Neural cell (in vitro differentiated cells): ENCODE measurements at regions not wholly inside any gene's neighbourhood (a gene's known extent, or its start where the extent isn't known, plus 50 kb on each side); places are given as distances from the start of the nearest gene placed in this dataset.

Experiments used
- H2AFZ ChIP-seq: fragments of 200-600, 300-800 bp; sonication (generic), shearing (Covaris generic); 2 replicates; pipeline ENCODE4 v1.6.0; 2014; ENCODE audit warnings: low read depth, mild to moderate bottlenecking, antibody characterized with exemption, low read length, moderate library complexity
- H3F3A ChIP-seq: fragments of 200-600 bp; shearing (Covaris generic); 2 replicates; pipeline ENCODE4 v1.6.1; 2016; ENCODE audit warnings: mild to moderate bottlenecking, moderate library complexity, mixed read lengths, antibody characterized with exemption, low read length; ENCODE audit not compliant: insufficient read depth, poor library complexity, severe bottlenecking
- H3K27ac ChIP-seq: fragments of 200-600, 300-800 bp; sonication (generic), shearing (Covaris generic); 2 replicates; pipeline ENCODE4 v1.5.1; 2014; ENCODE audit warnings: mild to moderate bottlenecking, low read length, moderate library complexity
- H3K27me3 ChIP-seq: fragments of 300-800, 200-600 bp; sonication (generic), shearing (Covaris generic); 2 replicates; pipeline ENCODE4 v1.6.0; 2014; ENCODE audit warnings: mild to moderate bottlenecking, low read depth, low read length, moderate library complexity; ENCODE audit not compliant: insufficient read depth
- H3K36me3 ChIP-seq: fragments of 300-800, 200-600 bp; sonication (generic), shearing (Covaris generic); 2 replicates; pipeline ENCODE4 v1.5.1; 2014; ENCODE audit warnings: mild to moderate bottlenecking, antibody characterized with exemption, low read length, moderate library complexity; ENCODE audit not compliant: insufficient read depth
- H3K4me2 ChIP-seq: fragments of 300-800, 200-600 bp; sonication (generic), shearing (Covaris generic); 2 replicates; pipeline ENCODE4 v1.6.0; 2014; ENCODE audit warnings: mild to moderate bottlenecking, low read length
- H3K4me3 ChIP-seq: fragments of 300-800, 200-600 bp; sonication (generic), shearing (Covaris generic); 2 replicates; pipeline ENCODE4 v1.5.1; 2014; ENCODE audit warnings: mild to moderate bottlenecking, low read length, moderate library complexity
- H3K79me2 ChIP-seq: fragments of 200-600 bp; shearing (Covaris generic); replicated peaks from 2 replicates; pipeline ENCODE4 v1.6.0; 2014; ENCODE audit warnings: mild to moderate bottlenecking, low read length, moderate library complexity; ENCODE audit not compliant: insufficient read depth
- H3K9ac ChIP-seq: fragments of 300-800, 200-600 bp; sonication (generic), shearing (Covaris generic); 2 replicates; pipeline ENCODE4 v1.6.1; 2016; ENCODE audit warnings: mild to moderate bottlenecking, low read length, mixed read lengths
- H3K9me2 ChIP-seq: fragments of 200-600 bp; shearing (Covaris generic); 2 replicates; pipeline ENCODE4 v1.6.1; 2016; ENCODE audit warnings: mild to moderate bottlenecking, low read length, mixed read lengths; ENCODE audit not compliant: insufficient read depth
- H3K9me3 ChIP-seq: fragments of 200-600, 300-800 bp; sonication (generic), shearing (Covaris generic); 2 replicates; pipeline ENCODE4 v1.6.1; 2016; ENCODE audit warnings: mild to moderate bottlenecking, mixed run types, low read length, moderate library complexity, mixed read lengths
- H4K20me1 ChIP-seq: fragments of 200-600 bp; shearing (Covaris generic); 2 replicates; pipeline ENCODE4 v1.6.1; 2016; ENCODE audit warnings: mild to moderate bottlenecking, mixed run types; ENCODE audit not compliant: insufficient read depth
- EP300 ChIP-seq: fragments of 450-650 bp; conservative IDR thresholded peaks from 2 replicates; pipeline ENCODE4 v1.6.1; 2014; ENCODE audit warnings: antibody characterized with exemption, mild to moderate bottlenecking, moderate library complexity; ENCODE audit not compliant: poor library complexity, severe bottlenecking
- EZH2 ChIP-seq: fragments of 200-600, 300-800 bp; shearing (Covaris generic), sonication (generic); IDR thresholded peaks from 2 replicates; pipeline ENCODE4 v1.6.1; 2014; ENCODE audit warnings: antibody characterized with exemption, low read length, borderline replicate concordance, mild to moderate bottlenecking; ENCODE audit not compliant: insufficient read depth, poor library complexity, severe bottlenecking
- MXI1 ChIP-seq: fragments of 450-650 bp; conservative IDR thresholded peaks from 2 replicates; pipeline ENCODE4 v1.6.1; 2014; ENCODE audit warnings: antibody characterized with exemption, mild to moderate bottlenecking; ENCODE audit not compliant: poor library complexity, severe bottlenecking
- POLR2AphosphoS5 ChIP-seq: IDR thresholded peaks from 2 replicates; pipeline ENCODE4 v1.6.1; 2012
- RAD21 ChIP-seq: fragments of 450-650 bp; conservative IDR thresholded peaks from 2 replicates; pipeline ENCODE4 v1.6.1; 2014; ENCODE audit warnings: antibody characterized with exemption, mild to moderate bottlenecking, moderate library complexity
- SMC3 ChIP-seq: fragments of 450-650 bp; conservative IDR thresholded peaks from 2 replicates; pipeline ENCODE4 v1.6.1; 2014; ENCODE audit warnings: antibody characterized with exemption, mild to moderate bottlenecking, moderate library complexity; ENCODE audit not compliant: poor library complexity
- TAF1 ChIP-seq: IDR thresholded peaks from 2 replicates; pipeline ENCODE4 v1.6.1; 2012; ENCODE audit warnings: low read depth
- TF ChIP-seq, protein P1 (sequence below): fragments of 450-650 bp; IDR thresholded peaks from 2 replicates; pipeline ENCODE4 v1.5.1; 2014; ENCODE audit warnings: antibody characterized with exemption, mild to moderate bottlenecking, moderate library complexity; ENCODE audit not compliant: poor library complexity, severe bottlenecking
- TF ChIP-seq, protein P2 (sequence below): IDR thresholded peaks from 2 replicates; pipeline ENCODE4 v1.6.1; 2012; ENCODE audit warnings: borderline replicate concordance

DNA sequence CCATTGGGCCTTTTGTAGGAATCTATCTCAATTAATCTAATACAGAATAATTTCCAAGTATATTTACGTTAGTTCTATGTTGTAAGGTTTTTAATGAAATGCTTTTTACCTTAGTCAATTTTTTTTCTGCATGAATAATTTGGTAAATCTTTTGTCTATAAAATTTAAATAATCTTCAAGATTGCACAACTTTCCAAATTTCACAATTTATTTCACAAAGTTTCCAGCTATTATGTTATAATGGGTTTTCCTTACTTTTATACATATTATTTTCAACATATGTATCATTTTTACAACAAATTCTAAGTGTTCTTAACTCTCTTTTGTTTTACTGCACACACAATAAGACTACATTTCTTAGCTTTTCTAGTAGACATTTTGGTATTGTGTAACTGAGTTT, 470.7 kb downstream of the ETV1 start:
- no peaks in the 10 kb centered on the region for H3K36me3 ChIP-seq
- H3K79me2 ChIP-seq = no peaks in the 10 kb centered on the region
- H3K4me3 ChIP-seq = no peak overlapping the region
- no peaks in the 10 kb centered on the region for H4K20me1 ChIP-seq
- H3K9me3 ChIP-seq = no peaks in the 10 kb centered on the region
- H2AFZ ChIP-seq = no peak overlapping the region
- no peak overlapping the region for H3K27ac ChIP-seq
- H3K27me3 ChIP-seq = no peaks in the 10 kb centered on the region
- no peak overlapping the region for H3K4me2 ChIP-seq
- no peaks in the 10 kb centered on the region for H3K9me2 ChIP-seq
- H3F3A ChIP-seq = no peaks in the 10 kb centered on the region
- TF ChIP-seq, protein P1, sequence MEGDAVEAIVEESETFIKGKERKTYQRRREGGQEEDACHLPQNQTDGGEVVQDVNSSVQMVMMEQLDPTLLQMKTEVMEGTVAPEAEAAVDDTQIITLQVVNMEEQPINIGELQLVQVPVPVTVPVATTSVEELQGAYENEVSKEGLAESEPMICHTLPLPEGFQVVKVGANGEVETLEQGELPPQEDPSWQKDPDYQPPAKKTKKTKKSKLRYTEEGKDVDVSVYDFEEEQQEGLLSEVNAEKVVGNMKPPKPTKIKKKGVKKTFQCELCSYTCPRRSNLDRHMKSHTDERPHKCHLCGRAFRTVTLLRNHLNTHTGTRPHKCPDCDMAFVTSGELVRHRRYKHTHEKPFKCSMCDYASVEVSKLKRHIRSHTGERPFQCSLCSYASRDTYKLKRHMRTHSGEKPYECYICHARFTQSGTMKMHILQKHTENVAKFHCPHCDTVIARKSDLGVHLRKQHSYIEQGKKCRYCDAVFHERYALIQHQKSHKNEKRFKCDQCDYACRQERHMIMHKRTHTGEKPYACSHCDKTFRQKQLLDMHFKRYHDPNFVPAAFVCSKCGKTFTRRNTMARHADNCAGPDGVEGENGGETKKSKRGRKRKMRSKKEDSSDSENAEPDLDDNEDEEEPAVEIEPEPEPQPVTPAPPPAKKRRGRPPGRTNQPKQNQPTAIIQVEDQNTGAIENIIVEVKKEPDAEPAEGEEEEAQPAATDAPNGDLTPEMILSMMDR = no peak
- TF ChIP-seq POLR2AphosphoS5 (no peak), RAD21 (no peak), EP300 (no peak)
- no peak overlapping the region for H3K9ac ChIP-seq

DNA sequence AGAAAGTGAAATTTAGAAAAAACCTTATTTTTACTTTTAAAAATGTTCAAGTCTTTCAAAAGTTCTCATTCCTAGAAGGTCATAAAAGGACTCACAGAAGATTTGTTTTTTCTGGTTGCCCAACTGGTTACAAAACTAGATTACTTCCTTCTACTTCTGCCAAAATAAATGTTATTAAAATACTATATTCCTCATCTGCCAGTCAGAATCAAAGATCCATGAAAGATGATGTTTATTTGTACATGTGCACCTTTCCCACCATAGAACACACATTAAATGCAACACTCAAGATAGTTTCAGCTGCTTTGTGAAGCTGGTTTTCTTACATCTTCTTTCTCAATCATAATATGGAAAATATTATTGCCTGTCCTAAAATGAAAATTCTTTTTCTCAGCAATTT, 465.4 kb downstream of the ETV1 start:
- H2AFZ ChIP-seq = no peak overlapping the region
- H3K9me2 ChIP-seq = no peaks in the 10 kb centered on the region
- H3K9ac ChIP-seq = no peak overlapping the region
- no peak overlapping the region for H3K4me2 ChIP-seq
- H3K79me2 ChIP-seq = no peaks in the 10 kb centered on the region
- no peak overlapping the region for H3K27ac ChIP-seq
- no peak for TF ChIP-seq RAD21
- no peak for TF ChIP-seq EZH2
- TF ChIP-seq SMC3 = no peak
- TF ChIP-seq EP300 = no peak
- TF ChIP-seq MXI1 = no peak
- TF ChIP-seq TAF1 = no peak
- TF ChIP-seq, protein P1 = no peak
- TF ChIP-seq, protein P2, sequence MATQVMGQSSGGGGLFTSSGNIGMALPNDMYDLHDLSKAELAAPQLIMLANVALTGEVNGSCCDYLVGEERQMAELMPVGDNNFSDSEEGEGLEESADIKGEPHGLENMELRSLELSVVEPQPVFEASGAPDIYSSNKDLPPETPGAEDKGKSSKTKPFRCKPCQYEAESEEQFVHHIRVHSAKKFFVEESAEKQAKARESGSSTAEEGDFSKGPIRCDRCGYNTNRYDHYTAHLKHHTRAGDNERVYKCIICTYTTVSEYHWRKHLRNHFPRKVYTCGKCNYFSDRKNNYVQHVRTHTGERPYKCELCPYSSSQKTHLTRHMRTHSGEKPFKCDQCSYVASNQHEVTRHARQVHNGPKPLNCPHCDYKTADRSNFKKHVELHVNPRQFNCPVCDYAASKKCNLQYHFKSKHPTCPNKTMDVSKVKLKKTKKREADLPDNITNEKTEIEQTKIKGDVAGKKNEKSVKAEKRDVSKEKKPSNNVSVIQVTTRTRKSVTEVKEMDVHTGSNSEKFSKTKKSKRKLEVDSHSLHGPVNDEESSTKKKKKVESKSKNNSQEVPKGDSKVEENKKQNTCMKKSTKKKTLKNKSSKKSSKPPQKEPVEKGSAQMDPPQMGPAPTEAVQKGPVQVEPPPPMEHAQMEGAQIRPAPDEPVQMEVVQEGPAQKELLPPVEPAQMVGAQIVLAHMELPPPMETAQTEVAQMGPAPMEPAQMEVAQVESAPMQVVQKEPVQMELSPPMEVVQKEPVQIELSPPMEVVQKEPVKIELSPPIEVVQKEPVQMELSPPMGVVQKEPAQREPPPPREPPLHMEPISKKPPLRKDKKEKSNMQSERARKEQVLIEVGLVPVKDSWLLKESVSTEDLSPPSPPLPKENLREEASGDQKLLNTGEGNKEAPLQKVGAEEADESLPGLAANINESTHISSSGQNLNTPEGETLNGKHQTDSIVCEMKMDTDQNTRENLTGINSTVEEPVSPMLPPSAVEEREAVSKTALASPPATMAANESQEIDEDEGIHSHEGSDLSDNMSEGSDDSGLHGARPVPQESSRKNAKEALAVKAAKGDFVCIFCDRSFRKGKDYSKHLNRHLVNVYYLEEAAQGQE = no peak
- TF ChIP-seq POLR2AphosphoS5 = no peak
- no peaks in the 10 kb centered on the region for H3K36me3 ChIP-seq
- no peaks in the 10 kb centered on the region for H3K9me3 ChIP-seq
- no peaks in the 10 kb centered on the region for H3K27me3 ChIP-seq
- no peak overlapping the region for H3K4me3 ChIP-seq
- no peaks in the 10 kb centered on the region for H4K20me1 ChIP-seq
- H3F3A ChIP-seq = no peaks in the 10 kb centered on the region
